GM19240 (cell line): ENCODE measurements at regions not wholly inside any gene's neighbourhood (a gene's known extent, or its start where the extent isn't known, plus 50 kb on each side); places are given as distances from the start of the nearest gene placed in this dataset.

Experiments used
- DNase-seq: peaks from one replicate; pipeline ENCODE4 v3.0.0; 2011; ENCODE audit warnings: low spot score; ENCODE audit not compliant: insufficient read length

GRCh38 chr2:226622484-226622883 is 177.1 kb downstream of the IRS1 start:
- DNase-seq = no peak

DNA sequence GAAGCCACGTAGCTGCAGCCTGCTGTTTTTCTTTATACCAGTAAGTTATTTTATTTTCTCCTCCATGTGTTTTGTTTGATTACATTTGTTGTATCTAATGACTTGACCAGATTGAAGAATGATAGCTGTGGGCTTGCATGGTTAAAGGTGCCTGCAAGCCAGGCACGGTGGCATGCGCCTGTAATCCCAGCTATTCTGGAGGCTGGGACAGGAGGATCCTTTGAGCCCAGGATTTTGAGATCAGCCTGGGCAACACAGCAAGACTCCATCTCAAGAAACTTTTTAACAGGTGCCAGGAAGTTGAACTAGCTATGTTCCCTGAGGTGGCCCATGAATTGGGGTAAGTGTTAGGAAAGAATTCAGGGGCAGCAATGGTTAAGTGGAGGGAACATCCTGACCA is 179.4 kb downstream of the IRS1 start:
- no peak for DNase-seq

GRCh38 chr2:226619707-226620106 is 179.9 kb downstream of the IRS1 start:
- no peak for DNase-seq

DNA sequence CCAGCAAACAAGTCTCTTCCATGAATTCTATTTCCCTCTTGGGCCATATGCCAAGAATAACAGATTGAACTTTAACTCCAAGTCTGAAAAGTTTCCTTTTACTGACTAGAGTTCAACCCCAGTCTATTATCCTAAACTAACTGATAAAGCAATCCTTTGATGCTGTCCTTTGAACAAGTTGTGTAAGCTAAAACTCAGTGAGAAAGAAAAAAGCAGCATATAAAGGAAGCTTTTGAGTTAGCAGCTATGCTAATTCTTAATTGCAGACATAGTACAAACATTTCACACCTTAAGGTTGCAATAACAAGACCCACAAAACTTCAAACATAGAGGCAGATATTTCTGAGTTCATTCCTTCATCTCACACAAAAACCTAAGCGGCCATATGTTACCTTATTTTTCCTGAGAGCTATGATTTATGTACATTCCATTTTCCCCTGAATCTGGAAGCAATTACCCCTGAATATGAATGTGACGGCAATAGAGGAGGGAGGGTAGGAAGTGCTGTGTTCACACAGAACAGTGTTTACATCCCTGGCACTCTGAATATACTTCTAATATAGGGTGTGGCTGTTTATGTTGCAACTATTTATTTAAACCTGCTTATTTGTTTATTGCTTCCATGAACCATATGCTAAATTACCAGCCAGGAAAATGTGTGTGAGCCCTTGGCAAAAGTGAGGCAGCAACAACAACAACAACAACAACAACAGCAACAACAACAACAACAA is 180.6 kb downstream of the IRS1 start:
- DNase-seq = no peak

DNA sequence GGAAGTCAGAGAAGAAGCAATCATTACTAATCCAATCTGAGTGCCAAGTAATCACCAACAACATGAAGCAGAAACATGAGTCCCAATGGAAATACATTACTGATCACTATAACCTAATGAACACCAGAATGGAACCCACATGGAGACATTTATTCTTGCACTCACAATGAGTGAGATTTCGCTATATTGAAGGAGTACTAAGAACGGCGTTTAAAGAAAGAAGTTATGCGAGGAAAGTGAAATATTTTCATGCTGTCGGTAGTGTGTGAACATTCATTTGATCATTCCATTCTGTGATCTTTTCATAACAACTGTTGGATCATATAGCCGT is 181.1 kb downstream of the IRS1 start:
- no peak for DNase-seq

- no peak for DNase-seq
These were observed 183.7 kb downstream of the IRS1 start for GRCh38 chr2:226615891-226616290.

DNA sequence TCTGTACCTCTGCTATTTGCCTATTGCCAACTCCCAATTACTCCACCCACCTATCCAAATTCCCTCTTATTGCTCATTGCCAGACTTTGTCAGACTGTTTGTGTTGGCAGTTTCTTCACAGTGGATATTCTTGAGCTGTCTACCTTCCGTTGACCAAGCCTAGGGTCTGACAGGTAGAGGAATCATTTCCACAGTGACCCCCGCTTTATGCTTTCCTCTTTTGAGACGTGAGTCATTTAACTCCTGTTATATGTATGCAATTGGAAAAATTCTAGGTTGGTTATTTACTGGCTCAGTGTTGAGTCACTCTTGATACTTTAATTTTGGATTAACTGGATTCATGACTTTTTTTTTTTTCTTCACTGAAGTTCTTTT is 187.7 kb downstream of the IRS1 start:
- DNase-seq = no peak

GRCh38 chr2:226611196-226611943 is 188.2 kb downstream of the IRS1 start:
- DNase-seq = no peak

GRCh38 chr2:226609366-226609765 is 190.3 kb downstream of the IRS1 start:
- no peak for DNase-seq

DNA sequence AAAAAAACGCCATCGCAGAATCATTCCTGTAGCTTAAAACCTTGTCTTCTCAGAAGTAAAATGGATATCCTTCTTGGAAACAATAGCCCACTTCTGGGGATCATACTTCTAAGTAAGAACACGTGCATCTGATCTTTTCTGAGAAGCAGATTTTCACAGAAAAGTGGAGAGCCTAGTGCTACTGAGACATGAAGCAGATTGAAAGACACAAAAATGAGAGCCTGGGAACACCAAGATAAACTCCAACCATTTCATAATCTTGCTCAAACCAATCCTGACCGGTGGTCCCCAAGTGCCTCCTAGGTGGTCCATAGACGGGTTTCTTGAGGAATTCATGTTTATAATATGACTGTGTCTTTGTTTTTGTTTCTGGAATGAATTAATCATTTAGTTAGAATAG is 191.2 kb downstream of the IRS1 start:
- DNase-seq = no peak

GRCh38 chr2:226607379-226607778 is 192.2 kb downstream of the IRS1 start:
- DNase-seq = no peak

DNA sequence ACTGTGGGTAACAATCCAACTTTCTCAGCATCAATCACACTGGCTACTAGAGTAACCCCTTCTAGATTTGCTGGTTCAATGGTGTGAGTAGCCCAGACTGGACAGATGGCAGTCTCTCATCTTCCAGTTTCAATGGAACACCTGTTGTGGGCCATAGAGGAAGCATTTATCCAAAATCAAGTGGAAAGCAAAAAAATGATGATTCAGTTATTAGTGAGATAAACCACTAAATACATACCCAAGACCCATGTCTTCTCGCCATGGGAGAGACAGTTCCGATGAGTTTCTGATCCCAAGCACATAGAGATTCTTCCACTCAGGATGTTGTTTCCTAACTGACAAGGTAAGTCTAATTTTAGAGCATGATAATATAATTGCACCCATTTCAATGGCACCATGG is 194.0 kb downstream of the IRS1 start:
- DNase-seq = no peak

GRCh38 chr2:226603606-226604005 is 196.0 kb downstream of the IRS1 start:
- no peak for DNase-seq

DNA sequence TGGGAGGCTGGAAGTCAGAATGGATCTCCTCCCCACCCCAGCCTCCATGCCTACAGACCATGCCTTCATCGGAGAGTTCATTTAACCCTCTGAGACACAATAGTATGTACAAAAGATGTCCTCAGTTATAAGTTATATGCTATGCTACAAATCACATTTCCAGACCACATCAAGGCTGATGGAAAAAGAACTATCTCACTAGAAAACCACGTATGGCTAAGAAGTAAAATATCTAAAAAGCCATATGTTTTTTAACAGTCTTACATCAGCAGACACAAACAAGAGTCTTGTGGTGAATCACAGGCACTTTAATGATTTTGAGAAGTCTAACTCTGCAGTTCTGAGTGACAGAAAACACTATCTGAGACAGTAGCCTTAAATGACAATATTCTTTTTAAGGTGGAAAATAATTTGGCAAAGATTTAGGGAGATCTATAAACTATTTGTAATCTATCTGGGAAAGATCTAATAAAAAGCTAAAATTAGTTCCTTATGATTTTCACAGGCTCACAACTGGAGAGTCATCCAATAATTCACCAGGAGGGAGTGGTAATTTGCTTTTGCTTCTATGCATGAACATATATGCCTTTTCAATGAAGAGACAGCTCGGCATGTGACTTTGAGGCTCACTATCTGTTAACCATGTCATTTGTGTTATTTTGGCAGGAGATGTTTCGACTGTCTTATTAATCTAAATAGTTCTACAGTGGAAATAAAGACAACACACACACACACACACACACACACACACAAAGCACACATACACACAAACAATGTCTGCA is 197.5 kb downstream of the IRS1 start:
- no peak for DNase-seq

- no peak for DNase-seq
These were observed 198.8 kb downstream of the IRS1 start for GRCh38 chr2:226600802-226601201.

- DNase-seq = no peak
These were observed 199.4 kb downstream of the IRS1 start for GRCh38 chr2:226600184-226600583.

- DNase-seq = no peak
These were observed 210.6 kb downstream of the IRS1 start for GRCh38 chr2:226589043-226589442.

- no peak for DNase-seq
These were observed 214.5 kb downstream of the IRS1 start for GRCh38 chr2:226585130-226585561.

DNA sequence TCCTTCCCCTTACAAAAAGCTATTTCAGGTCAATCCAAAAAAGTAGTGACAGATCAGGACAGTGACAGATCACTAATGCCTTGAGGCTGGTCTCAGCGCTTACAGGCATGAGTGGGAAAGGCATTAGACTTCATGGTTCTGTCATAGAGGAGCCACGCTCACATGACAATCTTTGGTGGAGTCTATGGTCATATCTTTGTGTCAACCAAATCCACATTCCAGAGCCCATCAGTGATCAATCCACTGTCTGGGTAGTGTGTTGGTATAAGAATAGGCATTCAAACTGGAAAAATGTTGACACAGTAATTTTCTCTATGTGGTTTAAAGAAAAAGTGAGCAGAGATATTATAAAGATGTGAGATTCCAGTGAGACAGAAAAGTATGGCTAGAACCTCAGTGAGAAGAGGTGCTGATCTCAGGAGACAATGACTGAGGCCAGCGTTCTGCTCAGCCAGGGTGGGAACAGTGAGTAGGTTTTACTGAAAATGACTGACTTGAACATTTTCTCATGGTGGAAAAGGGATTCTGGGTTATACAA is 215.0 kb downstream of the IRS1 start:
- DNase-seq = no peak

- no peak for DNase-seq
These were observed 215.9 kb downstream of the IRS1 start for GRCh38 chr2:226583715-226584114.

DNA sequence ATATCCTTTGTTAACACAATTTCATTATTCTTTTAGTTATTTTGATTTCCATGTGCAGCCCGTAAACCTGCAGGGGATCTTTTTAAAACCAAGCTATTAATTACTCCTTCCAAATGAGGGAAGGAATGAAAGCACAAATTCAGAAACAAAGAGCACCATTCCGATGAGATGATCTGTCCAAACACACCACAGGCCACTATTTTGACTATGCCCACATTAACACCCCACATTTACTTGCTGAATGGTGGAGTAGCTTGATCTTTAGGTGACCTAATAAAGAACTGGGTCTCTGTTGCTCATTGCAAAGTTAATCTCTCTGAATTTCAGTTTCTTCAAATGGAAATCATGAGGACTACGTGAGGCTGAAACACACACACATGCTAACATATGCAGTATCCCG is 218.0 kb downstream of the IRS1 start:
- DNase-seq = no peak

GRCh38 chr2:226581004-226581403 is 218.6 kb downstream of the IRS1 start:
- DNase-seq = no peak
